Loucy (cell line): ENCODE measurements at regions not wholly inside any gene's neighbourhood (a gene's known extent, or its start where the extent isn't known, plus 50 kb on each side); places are given as distances from the start of the nearest gene placed in this dataset.

Experiments
- H2AFZ ChIP-seq: fragments of 200-600 bp; sonication (generic); 2 replicates; pipeline ENCODE4 v1.6.0; 2016; ENCODE audit warnings: antibody characterized with exemption, mild to moderate bottlenecking, low read length, moderate library complexity
- H3F3A ChIP-seq: fragments of 200-600 bp; 2 replicates; pipeline ENCODE4 v1.6.0; 2016; ENCODE audit warnings: antibody characterized with exemption, low read depth, mild to moderate bottlenecking
- H3K27me3 ChIP-seq: fragments of 200-600 bp; sonication (generic); 2 replicates; pipeline ENCODE4 v1.6.1; 2014; ENCODE audit warnings: low read length, mild to moderate bottlenecking; ENCODE audit not compliant: insufficient read depth, poor library complexity, severe bottlenecking
- H3K36me3 ChIP-seq: fragments of 200-600 bp; sonication (generic); 2 replicates; pipeline ENCODE4 v1.6.1; 2016; ENCODE audit warnings: low read length; ENCODE audit not compliant: insufficient read depth
- H3K4me1 ChIP-seq: fragments of 200-600 bp; sonication (generic); 2 replicates; pipeline ENCODE4 v1.5.1; 2014; ENCODE audit warnings: low read length, mild to moderate bottlenecking; ENCODE audit not compliant: insufficient read depth, poor library complexity, severe bottlenecking
- H3K4me2 ChIP-seq: fragments of 200-600 bp; sonication (generic); 2 replicates; pipeline ENCODE4 v1.6.0; 2014; ENCODE audit warnings: antibody characterized with exemption, low read length, low read depth, mild to moderate bottlenecking; ENCODE audit not compliant: poor library complexity, severe bottlenecking
- H3K4me3 ChIP-seq: fragments of 200-600 bp; sonication (generic); 2 replicates; pipeline ENCODE4 v1.5.1; 2014; ENCODE audit warnings: low read length, mild to moderate bottlenecking, mixed read lengths; ENCODE audit not compliant: poor library complexity, severe bottlenecking
- H3K79me2 ChIP-seq: fragments of 200-600 bp; sonication (generic); 2 replicates; pipeline ENCODE4 v1.6.1; 2014; ENCODE audit warnings: low read length; ENCODE audit not compliant: insufficient read depth
- H3K9ac ChIP-seq: fragments of 200-600 bp; sonication (generic); 2 replicates; pipeline ENCODE4 v1.6.0; 2014; ENCODE audit warnings: mild to moderate bottlenecking, low read depth, low read length, moderate library complexity; ENCODE audit not compliant: poor library complexity, severe bottlenecking
- H3K9me2 ChIP-seq: fragments of 200-600 bp; sonication (generic); replicated peaks from 2 replicates; pipeline ENCODE4 v1.6.1; 2016; ENCODE audit warnings: low read depth, low read length, mixed read lengths
- H3K9me3 ChIP-seq: fragments of 200-600 bp; sonication (generic); 2 replicates; pipeline ENCODE4 v1.6.1; 2014; ENCODE audit warnings: mild to moderate bottlenecking, antibody characterized with exemption, low read length, low read depth; ENCODE audit not compliant: insufficient read depth
- H4K20me1 ChIP-seq: fragments of 200-600 bp; sonication (generic); 2 replicates; pipeline ENCODE4 v1.6.0; 2014; ENCODE audit warnings: antibody characterized with exemption, low read length, mild to moderate bottlenecking; ENCODE audit not compliant: insufficient read depth, poor library complexity, severe bottlenecking
- EZH2phosphoT487 ChIP-seq: fragments of 200-600 bp; IDR thresholded peaks from 2 replicates; pipeline ENCODE4 v1.6.1; 2018; ENCODE audit warnings: antibody characterized with exemption, mild to moderate bottlenecking, moderate library complexity, borderline replicate concordance
- TF ChIP-seq, protein P1 (sequence below): fragments of 200-600 bp; sonication (generic); conservative IDR thresholded peaks from 2 replicates; pipeline ENCODE4 v1.5.1; 2014; ENCODE audit warnings: mild to moderate bottlenecking, antibody characterized with exemption, low read length

- Histone ChIP-seq H4K20me1 (no peaks in the 10 kb centered on the region), H3K9me3 (no peaks in the 10 kb centered on the region; the same call in 1 of the 2 replicates), H2AFZ (no peak overlapping the region), H3F3A (no peaks in the 10 kb centered on the region), H3K27me3 (no peaks in the 10 kb centered on the region), H3K36me3 (no peaks in the 10 kb centered on the region), H3K4me2 (no peak overlapping the region), H3K9ac (no peak overlapping the region), H3K79me2 (no peaks in the 10 kb centered on the region), H3K4me3 (no peak overlapping the region), H3K4me1 (no peaks in the 10 kb centered on the region), H3K9me2 (no peaks in the 10 kb centered on the region)
- TF ChIP-seq, protein P1, sequence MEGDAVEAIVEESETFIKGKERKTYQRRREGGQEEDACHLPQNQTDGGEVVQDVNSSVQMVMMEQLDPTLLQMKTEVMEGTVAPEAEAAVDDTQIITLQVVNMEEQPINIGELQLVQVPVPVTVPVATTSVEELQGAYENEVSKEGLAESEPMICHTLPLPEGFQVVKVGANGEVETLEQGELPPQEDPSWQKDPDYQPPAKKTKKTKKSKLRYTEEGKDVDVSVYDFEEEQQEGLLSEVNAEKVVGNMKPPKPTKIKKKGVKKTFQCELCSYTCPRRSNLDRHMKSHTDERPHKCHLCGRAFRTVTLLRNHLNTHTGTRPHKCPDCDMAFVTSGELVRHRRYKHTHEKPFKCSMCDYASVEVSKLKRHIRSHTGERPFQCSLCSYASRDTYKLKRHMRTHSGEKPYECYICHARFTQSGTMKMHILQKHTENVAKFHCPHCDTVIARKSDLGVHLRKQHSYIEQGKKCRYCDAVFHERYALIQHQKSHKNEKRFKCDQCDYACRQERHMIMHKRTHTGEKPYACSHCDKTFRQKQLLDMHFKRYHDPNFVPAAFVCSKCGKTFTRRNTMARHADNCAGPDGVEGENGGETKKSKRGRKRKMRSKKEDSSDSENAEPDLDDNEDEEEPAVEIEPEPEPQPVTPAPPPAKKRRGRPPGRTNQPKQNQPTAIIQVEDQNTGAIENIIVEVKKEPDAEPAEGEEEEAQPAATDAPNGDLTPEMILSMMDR, result no peak
- TF ChIP-seq EZH2phosphoT487, result no peak
These were observed 422.4 kb upstream of the CADM1 start for GRCh38 chr11:115926601-115927000.

DNA sequence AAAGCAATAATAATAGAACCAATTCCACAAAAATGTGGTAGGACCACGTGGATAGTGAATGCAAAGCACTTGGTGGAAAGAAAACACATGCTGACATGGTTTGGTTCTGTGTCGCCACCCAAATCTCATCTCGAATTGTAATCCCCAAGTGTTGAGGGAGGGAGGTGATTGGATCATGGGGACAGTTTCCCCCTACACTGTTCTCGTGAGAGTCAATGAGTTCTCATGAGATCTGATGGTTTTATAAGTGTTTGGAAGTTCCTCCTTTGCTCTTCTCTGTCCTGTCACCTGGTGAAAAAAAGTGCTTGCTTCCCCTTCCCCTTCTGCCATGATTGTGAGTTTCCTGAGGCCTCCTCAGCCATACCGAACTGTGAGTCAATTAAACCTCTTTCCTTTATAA lies 421.9 kb upstream of the CADM1 start:
- Histone ChIP-seq H4K20me1 (no peaks in the 10 kb centered on the region), H3K9ac (no peak overlapping the region), H2AFZ (no peak overlapping the region), H3F3A (no peaks in the 10 kb centered on the region), H3K4me1 (no peaks in the 10 kb centered on the region), H3K4me3 (no peak overlapping the region), H3K79me2 (no peaks in the 10 kb centered on the region), H3K36me3 (no peaks in the 10 kb centered on the region), H3K9me3 (no peaks in the 10 kb centered on the region; the same call in 1 of the 2 replicates), H3K27me3 (no peaks in the 10 kb centered on the region), H3K9me2 (no peaks in the 10 kb centered on the region), H3K4me2 (no peak overlapping the region)
- no peak for TF ChIP-seq EZH2phosphoT487
- TF ChIP-seq, protein P1, result no peak

GRCh38 chr11:115925568-115926090 lies 421.4 kb upstream of the CADM1 start:
- Histone ChIP-seq H3K4me1 (no peaks in the 10 kb centered on the region), H3K4me2 (no peak overlapping the region), H3F3A (no peaks in the 10 kb centered on the region), H3K9me3 (no peaks in the 10 kb centered on the region; the same call in 1 of the 2 replicates), H3K79me2 (no peaks in the 10 kb centered on the region), H3K36me3 (no peaks in the 10 kb centered on the region), H3K9ac (no peak overlapping the region), H2AFZ (no peak overlapping the region), H3K9me2 (no peaks in the 10 kb centered on the region), H3K4me3 (no peak overlapping the region), H3K27me3 (no peaks in the 10 kb centered on the region), H4K20me1 (no peaks in the 10 kb centered on the region)
- TF ChIP-seq, protein P1, result no peak
- TF ChIP-seq EZH2phosphoT487, result no peak
